AG09309 (cell line): ENCODE measurements at regions not wholly inside any gene's neighbourhood (a gene's known extent, or its start where the extent isn't known, plus 50 kb on each side); places are given as distances from the start of the nearest gene placed in this dataset.

Experiments
- DNase-seq: peaks from one replicate; pipeline ENCODE4 v3.0.0-alpha.2; 2010; ENCODE audit warnings: low read depth
- H3K4me3 ChIP-seq: 2 replicates; pipeline ENCODE4 v1.5.1; 2011; ENCODE audit warnings: mild to moderate bottlenecking, low read depth, low read length, moderate library complexity; ENCODE audit not compliant: control insufficient read depth
- TF ChIP-seq, protein P1 (sequence below): IDR thresholded peaks from 2 replicates; pipeline ENCODE4 v1.5.1; 2011; ENCODE audit warnings: mild to moderate bottlenecking, low read depth, low read length, inconsistent platforms; ENCODE audit not compliant: insufficient read depth, control insufficient read depth; ENCODE audit errors: missing control alignments

DNA sequence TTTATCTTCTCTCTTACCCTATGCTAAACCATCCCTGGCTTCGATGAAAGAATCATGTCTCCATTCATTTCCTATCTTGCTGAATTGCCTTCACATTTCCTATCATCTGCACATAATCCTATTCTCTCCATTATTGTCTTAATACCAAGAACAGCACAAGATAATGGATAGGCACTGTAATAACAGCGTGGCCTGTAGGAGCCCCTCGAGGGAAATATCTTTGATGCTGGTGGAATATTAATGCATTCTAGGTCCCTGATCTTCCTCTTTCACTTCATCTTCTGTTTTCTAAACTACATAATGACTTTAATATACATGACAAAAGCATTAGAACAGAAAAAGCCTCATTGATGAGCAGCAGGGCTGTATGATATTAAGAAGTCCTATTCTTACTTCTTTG, 720.6 kb downstream of the RWDD3 start:
- TF ChIP-seq, protein P1, sequence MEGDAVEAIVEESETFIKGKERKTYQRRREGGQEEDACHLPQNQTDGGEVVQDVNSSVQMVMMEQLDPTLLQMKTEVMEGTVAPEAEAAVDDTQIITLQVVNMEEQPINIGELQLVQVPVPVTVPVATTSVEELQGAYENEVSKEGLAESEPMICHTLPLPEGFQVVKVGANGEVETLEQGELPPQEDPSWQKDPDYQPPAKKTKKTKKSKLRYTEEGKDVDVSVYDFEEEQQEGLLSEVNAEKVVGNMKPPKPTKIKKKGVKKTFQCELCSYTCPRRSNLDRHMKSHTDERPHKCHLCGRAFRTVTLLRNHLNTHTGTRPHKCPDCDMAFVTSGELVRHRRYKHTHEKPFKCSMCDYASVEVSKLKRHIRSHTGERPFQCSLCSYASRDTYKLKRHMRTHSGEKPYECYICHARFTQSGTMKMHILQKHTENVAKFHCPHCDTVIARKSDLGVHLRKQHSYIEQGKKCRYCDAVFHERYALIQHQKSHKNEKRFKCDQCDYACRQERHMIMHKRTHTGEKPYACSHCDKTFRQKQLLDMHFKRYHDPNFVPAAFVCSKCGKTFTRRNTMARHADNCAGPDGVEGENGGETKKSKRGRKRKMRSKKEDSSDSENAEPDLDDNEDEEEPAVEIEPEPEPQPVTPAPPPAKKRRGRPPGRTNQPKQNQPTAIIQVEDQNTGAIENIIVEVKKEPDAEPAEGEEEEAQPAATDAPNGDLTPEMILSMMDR = no peak
- no peak for DNase-seq
- H3K4me3 ChIP-seq = no peak overlapping the region

DNA sequence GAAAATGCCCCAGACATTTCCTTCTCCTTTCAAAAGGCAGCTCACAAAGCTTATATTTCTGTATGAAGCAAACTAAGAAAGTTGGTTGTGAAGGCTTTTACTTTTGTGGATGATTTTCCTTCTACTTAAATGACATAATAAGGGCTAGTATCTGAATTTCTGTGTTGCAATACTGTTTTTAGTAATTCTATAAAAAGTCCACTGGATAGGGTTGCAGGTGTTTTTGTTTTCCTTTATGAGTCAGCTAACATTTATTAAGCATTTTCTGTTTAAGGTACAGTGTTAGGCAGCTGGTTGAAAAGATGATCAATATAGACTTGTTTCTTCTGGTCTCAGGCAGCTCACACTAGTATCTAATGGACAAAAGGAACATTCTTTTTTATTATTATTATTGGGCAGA, 722.2 kb downstream of the RWDD3 start:
- TF ChIP-seq, protein P1 = no peak
- no peak overlapping the region for H3K4me3 ChIP-seq
- DNase-seq = no peak

DNA sequence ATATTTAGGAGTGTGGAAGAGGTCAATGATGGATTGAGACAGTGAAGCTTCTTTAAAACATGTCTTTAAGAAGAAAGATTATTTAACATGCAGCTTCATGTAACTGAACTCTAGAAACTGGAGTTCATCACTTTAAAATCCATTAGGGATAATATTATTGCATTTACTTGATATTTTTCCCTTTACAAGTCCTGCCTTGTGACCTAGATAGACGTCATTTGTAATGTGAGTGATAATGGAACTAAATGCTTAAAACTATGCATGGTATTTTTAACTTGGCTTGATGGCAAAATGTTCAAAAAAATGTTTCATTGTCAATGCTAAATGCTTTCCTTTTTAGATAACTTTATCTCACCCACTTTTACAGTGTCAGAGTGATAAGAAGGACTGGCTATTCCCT, 723.7 kb downstream of the RWDD3 start:
- no peak for DNase-seq
- TF ChIP-seq, protein P1 = no peak
- no peak overlapping the region for H3K4me3 ChIP-seq

DNA sequence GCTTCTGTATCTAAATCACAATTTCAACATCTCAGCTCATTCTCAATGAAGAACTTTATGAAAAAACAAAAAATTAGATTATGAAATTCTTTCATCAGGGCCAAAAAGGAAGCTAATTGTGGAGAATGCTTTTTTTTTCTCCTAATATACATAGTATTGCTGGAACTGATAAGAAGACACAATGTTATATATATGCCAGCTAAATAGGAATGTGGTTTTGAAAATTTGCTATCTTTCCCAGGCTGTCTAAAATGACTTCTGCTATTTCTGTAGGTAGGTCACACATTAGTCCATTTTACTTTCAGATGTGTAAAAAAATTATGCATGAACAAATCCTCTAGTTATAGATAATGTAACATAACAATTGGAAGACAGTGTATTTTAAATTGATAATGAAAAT, 732.9 kb downstream of the RWDD3 start:
- TF ChIP-seq, protein P1 = no peak

DNA sequence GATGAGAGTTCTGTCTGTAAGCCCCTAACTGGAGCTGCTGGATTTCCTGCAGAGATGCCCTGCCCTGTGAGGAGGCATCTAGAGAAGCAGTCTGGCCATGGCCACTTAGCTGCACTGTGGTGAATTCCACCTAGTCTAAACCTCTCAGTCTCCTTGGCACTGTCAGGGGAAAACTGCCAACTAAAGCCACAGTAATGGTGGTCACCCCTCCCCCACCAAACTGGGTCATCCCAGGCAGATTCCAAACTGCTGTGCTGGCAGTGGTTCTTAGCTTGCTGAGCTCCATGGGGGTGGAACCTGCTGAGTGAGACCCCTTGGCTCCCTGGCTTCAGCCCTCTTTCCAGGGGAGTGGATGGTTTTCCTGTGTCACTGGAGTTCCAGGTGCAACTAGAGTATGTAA, 740.6 kb downstream of the RWDD3 start:
- no peak overlapping the region for H3K4me3 ChIP-seq
- TF ChIP-seq, protein P1 = no peak
- no peak for DNase-seq

More for the DNA sequence above, 732.9 kb downstream of the RWDD3 start:
- H3K4me3 ChIP-seq = no peak overlapping the region
- no peak for DNase-seq

DNA sequence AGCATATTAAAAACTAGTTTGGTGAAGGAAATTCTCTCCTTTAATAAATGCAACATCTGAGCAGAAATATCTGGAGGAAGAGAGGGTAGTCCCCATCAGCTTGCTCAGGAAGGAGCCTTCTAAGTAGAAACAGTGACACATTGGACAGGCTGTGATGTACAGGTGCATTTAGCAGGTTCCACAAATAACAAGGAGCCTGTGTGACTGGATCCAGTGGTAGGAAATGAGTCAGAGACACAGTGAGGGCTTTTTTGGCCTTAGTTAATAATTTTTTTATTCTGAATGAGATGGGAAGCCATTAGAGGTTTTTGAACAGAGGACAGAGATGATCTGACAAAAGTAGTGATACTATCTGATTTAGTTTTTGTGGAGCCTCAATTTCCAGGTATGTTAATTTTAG, 738.9 kb upstream of the PTBP2 start:
- no peak for DNase-seq
- H3K4me3 ChIP-seq = no peak overlapping the region
- TF ChIP-seq, protein P1 = no peak

DNA sequence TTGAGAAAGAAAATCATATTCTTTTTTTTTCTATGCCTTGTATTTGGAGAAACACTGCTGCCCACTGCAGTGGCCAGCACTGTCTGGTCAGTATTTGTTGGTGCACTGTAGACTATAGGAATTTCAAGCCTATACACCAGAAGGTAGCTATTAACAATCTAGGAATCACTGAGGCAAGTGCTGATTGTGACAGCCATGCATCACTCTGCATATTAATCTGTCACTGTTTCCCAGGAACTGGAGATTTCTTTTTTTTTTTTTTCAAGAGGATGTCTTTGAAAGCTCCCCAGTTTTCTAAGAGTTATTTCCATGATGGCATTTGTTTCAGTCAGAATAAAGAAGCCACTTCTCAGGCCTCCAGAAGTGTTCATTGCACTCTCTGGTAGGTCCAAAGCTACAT, 737.8 kb upstream of the PTBP2 start:
- TF ChIP-seq, protein P1 = no peak
- no peak for DNase-seq
- H3K4me3 ChIP-seq = no peak overlapping the region
